ENCODE measurements at regions not wholly inside any gene's neighbourhood (a gene's known extent, or its start where the extent isn't known, plus 50 kb on each side); places are given as distances from the start of the nearest gene placed in this dataset.

- no peak for TF ChIP-seq EZH2phosphoT487 (IDR thresholded peaks at IDR 0.05; ENCODE audit: insufficient read depth, low read depth)
- TF ChIP-seq EZH2 (IDR thresholded peaks at IDR 0.05; ENCODE audit: insufficient read depth, poor library complexity, severe bottlenecking) = no peak
These were observed 535.7 kb downstream of the MAT2B start for GRCh38 chr5:164041105-164041504.
